ENCODE measurements at regions not wholly inside any gene's neighbourhood (a gene's known extent, or its start where the extent isn't known, plus 50 kb on each side); places are given as distances from the start of the nearest gene placed in this dataset.
A peak's percentile ranks its signal among the peaks of the same experiment; 100 is the strongest.

GRCh38 chr2:199646439-199646838, 188.7 kb upstream of the SATB2 start:
- Histone ChIP-seq H3K27ac (ENCODE audit: low read length) (no peak overlapping the region), H3K9me3 (replicated peaks; ENCODE audit: control insufficient read depth, low read depth, low read length) (no peaks in the 10 kb centered on the region), H3K4me1 (ENCODE audit: control insufficient read depth, insufficient read depth, low read length) (no peaks in the 10 kb centered on the region), H3K36me3 (ENCODE audit: control insufficient read depth, insufficient read depth, low read length) (no peaks in the 10 kb centered on the region), H3K27me3 (ENCODE audit: control insufficient read depth, insufficient read depth, low read length) (no peaks in the 10 kb centered on the region), H3K4me3 (ENCODE audit: low read length) (no peak overlapping the region)
- no CpG with 5 or more reads among the region's 2 CpGs for WGBS (ENCODE audit: insufficient coverage)
- DNase-seq: no peak

- H3K27me3 ChIP-seq (ENCODE audit: control insufficient read depth, insufficient read depth, low read length): no peaks in the 10 kb centered on the region
- WGBS (ENCODE audit: insufficient coverage): no CpG with 5 or more reads among the region's 4 CpGs
- no peak for DNase-seq
- H3K9me3 ChIP-seq (replicated peaks; ENCODE audit: control insufficient read depth, low read depth, low read length): no peaks in the 10 kb centered on the region
- H3K4me1 ChIP-seq (ENCODE audit: control insufficient read depth, insufficient read depth, low read length): no peaks in the 10 kb centered on the region
- no peak overlapping the region for H3K4me3 ChIP-seq (ENCODE audit: low read length)
- no peak overlapping the region for H3K27ac ChIP-seq (ENCODE audit: low read length)
- no peaks in the 10 kb centered on the region for H3K36me3 ChIP-seq (ENCODE audit: control insufficient read depth, insufficient read depth, low read length)
Measured at GRCh38 chr2:199631129-199631528, 173.4 kb upstream of the SATB2 start.

GRCh38 chr2:199629301-199629700, 171.6 kb upstream of the SATB2 start:
- no peak overlapping the region for H3K4me3 ChIP-seq (ENCODE audit: low read length)
- H3K27ac ChIP-seq (ENCODE audit: low read length): no peak overlapping the region
- no peaks in the 10 kb centered on the region for H3K27me3 ChIP-seq (ENCODE audit: control insufficient read depth, insufficient read depth, low read length)
- H3K9me3 ChIP-seq (replicated peaks; ENCODE audit: control insufficient read depth, low read depth, low read length): no peaks in the 10 kb centered on the region
- no peak for DNase-seq
- no peaks in the 10 kb centered on the region for H3K4me1 ChIP-seq (ENCODE audit: control insufficient read depth, insufficient read depth, low read length)
- H3K36me3 ChIP-seq (ENCODE audit: control insufficient read depth, insufficient read depth, low read length): no peaks in the 10 kb centered on the region

- Histone ChIP-seq H3K4me1 (ENCODE audit: control insufficient read depth, insufficient read depth, low read length) (no peaks in the 10 kb centered on the region), H3K27me3 (ENCODE audit: control insufficient read depth, insufficient read depth, low read length) (no peaks in the 10 kb centered on the region), H3K9me3 (replicated peaks; ENCODE audit: control insufficient read depth, low read depth, low read length) (no peaks in the 10 kb centered on the region), H3K36me3 (ENCODE audit: control insufficient read depth, insufficient read depth, low read length) (no peaks in the 10 kb centered on the region), H3K27ac (ENCODE audit: low read length) (no peak overlapping the region), H3K4me3 (ENCODE audit: low read length) (no peak overlapping the region)
- no CpG with 5 or more reads among the region's 3 CpGs for WGBS (ENCODE audit: insufficient coverage)
- DNase-seq: no peak
Measured at GRCh38 chr2:199627417-199627816, 169.7 kb upstream of the SATB2 start.

- no peaks in the 10 kb centered on the region for H3K36me3 ChIP-seq (ENCODE audit: control insufficient read depth, insufficient read depth, low read length)
- H3K27me3 ChIP-seq (ENCODE audit: control insufficient read depth, insufficient read depth, low read length): no peaks in the 10 kb centered on the region
- H3K4me3 ChIP-seq (ENCODE audit: low read length): no peak overlapping the region
- H3K9me3 ChIP-seq (replicated peaks; ENCODE audit: control insufficient read depth, low read depth, low read length): no peaks in the 10 kb centered on the region
- H3K27ac ChIP-seq (ENCODE audit: low read length): no peak overlapping the region
- 71% methylated on average over 1 of the region's 1 CpG for WGBS (ENCODE audit: insufficient coverage)
- no peaks in the 10 kb centered on the region for H3K4me1 ChIP-seq (ENCODE audit: control insufficient read depth, insufficient read depth, low read length)
- DNase-seq: no peak
Measured at GRCh38 chr2:199624958-199625357, 167.2 kb upstream of the SATB2 start.

GRCh38 chr2:199612509-199613130, 154.9 kb upstream of the SATB2 start:
- whole genome bisulfite sequencing (ENCODE audit: insufficient coverage): no CpG with 5 or more reads among the region's 4 CpGs
- no peaks in the 10 kb centered on the region for H3K9me3 ChIP-seq (replicated peaks; ENCODE audit: control insufficient read depth, low read depth, low read length)
- no peak overlapping the region for H3K4me3 ChIP-seq (ENCODE audit: low read length)
- no peaks in the 10 kb centered on the region for H3K27me3 ChIP-seq (ENCODE audit: control insufficient read depth, insufficient read depth, low read length)
- no peak for DNase-seq
- no peaks in the 10 kb centered on the region for H3K4me1 ChIP-seq (ENCODE audit: control insufficient read depth, insufficient read depth, low read length)
- no peaks in the 10 kb centered on the region for H3K36me3 ChIP-seq (ENCODE audit: control insufficient read depth, insufficient read depth, low read length)
- no peak overlapping the region for H3K27ac ChIP-seq (ENCODE audit: low read length)

- no peak for DNase-seq
- Histone ChIP-seq H3K27me3 (ENCODE audit: control insufficient read depth, insufficient read depth, low read length) (peaks cover 11% of the 10 kb centered on the region), H3K27ac (ENCODE audit: low read length) (no peak overlapping the region), H3K36me3 (ENCODE audit: control insufficient read depth, insufficient read depth, low read length) (no peaks in the 10 kb centered on the region), H3K4me3 (ENCODE audit: low read length) (no peak overlapping the region), H3K4me1 (ENCODE audit: control insufficient read depth, insufficient read depth, low read length) (peaks cover 2% of the 10 kb centered on the region), H3K9me3 (replicated peaks; ENCODE audit: control insufficient read depth, low read depth, low read length) (no peaks in the 10 kb centered on the region)
- WGBS (ENCODE audit: insufficient coverage): 57% methylated on average over 1 of the region's 3 CpGs
Measured at GRCh38 chr2:199607914-199608313, 150.2 kb upstream of the SATB2 start.

GRCh38 chr2:199606193-199606780, 148.5 kb upstream of the SATB2 start:
- no CpG with 5 or more reads among the region's 4 CpGs for WGBS (ENCODE audit: insufficient coverage)
- peaks cover 11% of the 10 kb centered on the region for H3K27me3 ChIP-seq (ENCODE audit: control insufficient read depth, insufficient read depth, low read length)
- peak; percentile 14 for DNase-seq
- no peaks in the 10 kb centered on the region for H3K9me3 ChIP-seq (replicated peaks; ENCODE audit: control insufficient read depth, low read depth, low read length)
- no peak overlapping the region for H3K27ac ChIP-seq (ENCODE audit: low read length)
- H3K36me3 ChIP-seq (ENCODE audit: control insufficient read depth, insufficient read depth, low read length): no peaks in the 10 kb centered on the region
- H3K4me1 ChIP-seq (ENCODE audit: control insufficient read depth, insufficient read depth, low read length): peaks cover 2% of the 10 kb centered on the region
- no peak overlapping the region for H3K4me3 ChIP-seq (ENCODE audit: low read length)

GRCh38 chr2:199603721-199604291, 146.1 kb upstream of the SATB2 start:
- H3K9me3 ChIP-seq (replicated peaks; ENCODE audit: control insufficient read depth, low read depth, low read length): no peaks in the 10 kb centered on the region
- peaks cover 11% of the 10 kb centered on the region for H3K27me3 ChIP-seq (ENCODE audit: control insufficient read depth, insufficient read depth, low read length)
- H3K4me1 ChIP-seq (ENCODE audit: control insufficient read depth, insufficient read depth, low read length): peaks cover 2% of the 10 kb centered on the region
- no peak overlapping the region for H3K27ac ChIP-seq (ENCODE audit: low read length)
- H3K4me3 ChIP-seq (ENCODE audit: low read length): no peak overlapping the region
- H3K36me3 ChIP-seq (ENCODE audit: control insufficient read depth, insufficient read depth, low read length): no peaks in the 10 kb centered on the region
- WGBS (ENCODE audit: insufficient coverage): 15% methylated on average over 35 of the region's 39 CpGs
- peak; percentile 19 for DNase-seq

GRCh38 chr2:199602896-199603717, 145.4 kb upstream of the SATB2 start:
- no peak for DNase-seq
- Histone ChIP-seq H3K4me3 (ENCODE audit: low read length) (no peak overlapping the region), H3K27me3 (ENCODE audit: control insufficient read depth, insufficient read depth, low read length) (peaks cover 11% of the 10 kb centered on the region), H3K9me3 (replicated peaks; ENCODE audit: control insufficient read depth, low read depth, low read length) (no peaks in the 10 kb centered on the region), H3K4me1 (ENCODE audit: control insufficient read depth, insufficient read depth, low read length) (peaks cover 2% of the 10 kb centered on the region), H3K36me3 (ENCODE audit: control insufficient read depth, insufficient read depth, low read length) (no peaks in the 10 kb centered on the region), H3K27ac (ENCODE audit: low read length) (no peak overlapping the region)
- 82% methylated on average over 10 of the region's 15 CpGs for WGBS (ENCODE audit: insufficient coverage)
